ENCODE measurements at regions not wholly inside any gene's neighbourhood (a gene's known extent, or its start where the extent isn't known, plus 50 kb on each side); places are given as distances from the start of the nearest gene placed in this dataset.

DNA sequence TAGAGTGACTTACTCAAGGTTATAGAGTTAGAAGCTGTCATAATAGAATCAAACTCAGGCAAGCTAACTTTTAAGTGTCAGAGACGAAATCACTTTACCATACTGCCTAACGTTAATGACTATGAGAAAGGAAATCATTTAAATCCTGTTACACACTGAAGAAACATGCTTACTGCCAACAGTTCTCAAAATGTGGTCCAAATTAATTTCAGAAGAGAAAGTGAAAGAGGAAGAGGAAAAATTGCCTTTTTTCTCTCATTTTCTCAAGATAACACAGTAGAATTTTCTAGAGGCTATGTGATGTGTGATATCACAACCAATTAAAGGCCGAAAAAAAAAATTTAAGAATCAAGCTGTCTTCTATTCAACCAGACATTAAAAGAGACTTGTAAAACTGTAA is 1362.7 kb upstream of the CHAC2 start:
- TF ChIP-seq TAF1 (IDR thresholded peaks at IDR 0.05; ENCODE audit: low read depth, low read length) = no peak
- TF ChIP-seq POLR2AphosphoS5 (IDR thresholded peaks at IDR 0.05; ENCODE audit: low read depth, low read length) = no peak

Data from GM12891 (cell line).